C4-2B (cell line): ENCODE measurements at regions not wholly inside any gene's neighbourhood (a gene's known extent, or its start where the extent isn't known, plus 50 kb on each side); places are given as distances from the start of the nearest gene placed in this dataset.

Experiments
- H3K27ac ChIP-seq: fragments of 450-650 bp; 2 replicates; pipeline ENCODE4 v1.5.1; 2017
- CTCF ChIP-seq: fragments of 450-650 bp; conservative IDR thresholded peaks from 2 replicates; pipeline ENCODE4 v1.5.1; 2017; ENCODE audit warnings: mild to moderate bottlenecking
- ZFX ChIP-seq: fragments of 450-650 bp; IDR thresholded peaks from 2 replicates; pipeline ENCODE4 v1.6.1; 2017

- no peak overlapping the region for H3K27ac ChIP-seq
- no peak for TF ChIP-seq CTCF
- no peak for TF ChIP-seq ZFX
These were observed 616.5 kb downstream of the C6orf118 start for GRCh38 chr6:164692772-164693510.

GRCh38 chr6:164690702-164691500, 618.5 kb downstream of the C6orf118 start:
- no peak overlapping the region for H3K27ac ChIP-seq
- TF ChIP-seq CTCF (no peak), ZFX (no peak)

GRCh38 chr6:164690241-164690640, 619.2 kb downstream of the C6orf118 start:
- H3K27ac ChIP-seq, result no peak overlapping the region
- TF ChIP-seq ZFX (no peak), CTCF (no peak)

- H3K27ac ChIP-seq, result no peak overlapping the region
- TF ChIP-seq ZFX (no peak), CTCF (no peak)
These were observed 644.1 kb downstream of the C6orf118 start for GRCh38 chr6:164665328-164665727.

GRCh38 chr6:164663634-164664033, 645.8 kb downstream of the C6orf118 start:
- TF ChIP-seq ZFX (no peak), CTCF (no peak)
- no peak overlapping the region for H3K27ac ChIP-seq

DNA sequence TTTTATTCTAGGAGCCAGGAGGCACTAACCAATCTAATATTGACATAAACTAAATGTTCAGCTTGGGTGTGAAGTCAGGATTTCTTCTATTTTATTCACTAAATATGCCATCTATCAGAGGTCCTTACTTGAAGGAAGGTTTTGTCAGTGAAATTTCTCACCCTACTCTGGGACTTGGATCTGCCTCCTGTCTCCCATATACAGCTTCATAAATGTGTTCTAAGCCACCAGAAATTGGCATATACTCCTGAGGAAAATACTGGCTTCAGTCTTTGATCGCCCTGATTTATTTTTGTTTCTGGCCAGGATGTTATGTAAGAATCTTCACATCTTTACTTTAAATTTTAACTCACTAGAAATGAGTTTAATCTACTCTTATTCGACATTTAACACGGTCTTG, 647.7 kb downstream of the C6orf118 start:
- no peak overlapping the region for H3K27ac ChIP-seq
- TF ChIP-seq ZFX (no peak), CTCF (no peak)

GRCh38 chr6:164660781-164661180, 648.6 kb downstream of the C6orf118 start:
- no peak overlapping the region for H3K27ac ChIP-seq
- TF ChIP-seq ZFX (no peak), CTCF (no peak)
